Activated T-helper 2 cell treated with anti-CD3 and anti-CD28 coated beads, Interferon-gamma antibody, Interleukin-2, Interleukin-4, amounts not matched to agents 10 μg/mL and 5 μg/mL and 100 μg/mL, durations not matched to agents 14 hours and 24 hours and 36 hours (primary cell): ENCODE measurements at regions not wholly inside any gene's neighbourhood (a gene's known extent, or its start where the extent isn't known, plus 50 kb on each side); places are given as distances from the start of the nearest gene placed in this dataset.

ENCODE experiments used
- DNase-seq: peaks from one replicate; pipeline ENCODE4 v3.0.0; 2021; ENCODE audit warnings: low spot score
- H3K27ac Mint-ChIP-seq: one replicate; pipeline ENCODE4 v1.8.0; 2021; ENCODE audit warnings: mixed read lengths
- H3K27me3 Mint-ChIP-seq: one replicate; pipeline ENCODE4 v1.8.0; 2021; ENCODE audit warnings: low read depth, mixed read lengths
- H3K36me3 Mint-ChIP-seq: one replicate; pipeline ENCODE4 v1.8.0; 2021; ENCODE audit warnings: low read depth, mixed read lengths
- H3K4me1 Mint-ChIP-seq: one replicate; pipeline ENCODE4 v1.8.0; 2021; ENCODE audit warnings: low read depth, mixed read lengths
- H3K4me3 Mint-ChIP-seq: one replicate; pipeline ENCODE4 v1.8.0; 2021; ENCODE audit warnings: low read depth, mild to moderate bottlenecking, moderate library complexity, mixed read lengths
- H3K9me3 Mint-ChIP-seq: one replicate; pipeline ENCODE4 v1.8.0; 2021; ENCODE audit warnings: mixed read lengths
- intact Hi-C: fragments of 100-400 bp; cut with micrococcal nuclease; formaldehyde crosslinking; loops from one replicate; pipeline ENCODE4 v1.15.1; 2023

GRCh38 chr21:19807201-19807600 is 1191.0 kb upstream of the NCAM2 start:
- H3K27me3 Mint-ChIP-seq = no peaks in the 10 kb centered on the region
- H3K27ac Mint-ChIP-seq = no peak overlapping the region
- intact Hi-C loops = no loop called here
- H3K9me3 Mint-ChIP-seq = peaks cover 21% of the 10 kb centered on the region
- H3K4me3 Mint-ChIP-seq = no peak overlapping the region
- no peaks in the 10 kb centered on the region for H3K36me3 Mint-ChIP-seq
- no peaks in the 10 kb centered on the region for H3K4me1 Mint-ChIP-seq
- DNase-seq = no peak

- H3K36me3 Mint-ChIP-seq = no peaks in the 10 kb centered on the region
- H3K27me3 Mint-ChIP-seq = no peaks in the 10 kb centered on the region
- peaks cover 34% of the 10 kb centered on the region for H3K9me3 Mint-ChIP-seq
- intact Hi-C loops = no loop called here
- DNase-seq = no peak
- no peak overlapping the region for H3K4me3 Mint-ChIP-seq
- no peak overlapping the region for H3K27ac Mint-ChIP-seq
- no peaks in the 10 kb centered on the region for H3K4me1 Mint-ChIP-seq
Measured at GRCh38 chr21:19810779-19811178, 1187.4 kb upstream of the NCAM2 start.

GRCh38 chr21:19830446-19830845 is 1167.8 kb upstream of the NCAM2 start:
- no peak overlapping the region for H3K4me3 Mint-ChIP-seq
- no peak overlapping the region for H3K27ac Mint-ChIP-seq
- no peaks in the 10 kb centered on the region for H3K4me1 Mint-ChIP-seq
- intact Hi-C loops = no loop called here
- no peak for DNase-seq
- no peaks in the 10 kb centered on the region for H3K36me3 Mint-ChIP-seq
- H3K9me3 Mint-ChIP-seq = peaks cover 53% of the 10 kb centered on the region
- H3K27me3 Mint-ChIP-seq = no peaks in the 10 kb centered on the region

DNA sequence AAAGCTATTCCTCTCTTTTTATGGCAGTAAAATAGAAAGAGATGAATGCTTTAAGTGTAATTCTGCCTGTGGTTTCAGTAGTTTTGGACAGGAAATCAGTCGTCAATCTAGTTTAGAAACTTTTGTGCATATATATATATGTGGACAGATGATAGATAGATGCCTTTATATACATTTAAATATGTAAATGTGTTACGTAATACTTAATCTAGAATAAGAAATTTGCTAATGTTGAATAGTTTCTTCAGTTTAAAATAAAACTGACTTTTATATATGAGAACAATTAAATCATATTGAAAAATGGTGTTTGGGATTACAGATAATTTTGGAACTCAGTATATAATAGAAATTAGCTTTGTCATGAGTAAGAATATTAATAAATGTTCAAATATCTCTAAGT is 1165.7 kb upstream of the NCAM2 start:
- Mint-ChIP-seq H3K36me3 (no peaks in the 10 kb centered on the region), H3K27ac (no peak overlapping the region), H3K27me3 (no peaks in the 10 kb centered on the region), H3K4me1 (no peaks in the 10 kb centered on the region), H3K4me3 (no peak overlapping the region), H3K9me3 (peaks cover 45% of the 10 kb centered on the region)
- intact Hi-C loops = no loop called here
- DNase-seq = no peak

DNA sequence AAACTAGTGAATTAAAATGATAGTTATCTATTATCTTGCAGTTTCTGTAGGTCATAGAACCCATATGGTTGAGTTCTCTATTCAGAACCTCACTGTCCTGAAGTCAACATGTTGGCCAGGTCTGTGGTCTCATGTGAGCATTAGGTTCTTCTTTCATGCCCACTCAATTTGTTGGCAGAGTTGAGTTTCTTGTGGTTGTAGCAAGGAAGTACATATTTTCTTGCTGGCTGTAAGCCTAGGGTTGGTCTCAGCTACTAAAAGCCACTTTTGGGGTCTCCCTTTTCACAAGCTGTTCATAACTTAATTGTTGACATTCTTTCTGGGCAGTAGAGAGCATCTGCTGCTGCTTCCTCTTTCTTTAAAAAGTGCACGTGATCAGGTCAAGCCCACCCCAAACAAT is 1165.1 kb upstream of the NCAM2 start:
- no peak for DNase-seq
- Mint-ChIP-seq H3K4me3 (no peak overlapping the region), H3K9me3 (peaks cover 42% of the 10 kb centered on the region), H3K4me1 (no peaks in the 10 kb centered on the region), H3K27me3 (no peaks in the 10 kb centered on the region), H3K27ac (no peak overlapping the region), H3K36me3 (no peaks in the 10 kb centered on the region)
- intact Hi-C loops = no loop called here

DNA sequence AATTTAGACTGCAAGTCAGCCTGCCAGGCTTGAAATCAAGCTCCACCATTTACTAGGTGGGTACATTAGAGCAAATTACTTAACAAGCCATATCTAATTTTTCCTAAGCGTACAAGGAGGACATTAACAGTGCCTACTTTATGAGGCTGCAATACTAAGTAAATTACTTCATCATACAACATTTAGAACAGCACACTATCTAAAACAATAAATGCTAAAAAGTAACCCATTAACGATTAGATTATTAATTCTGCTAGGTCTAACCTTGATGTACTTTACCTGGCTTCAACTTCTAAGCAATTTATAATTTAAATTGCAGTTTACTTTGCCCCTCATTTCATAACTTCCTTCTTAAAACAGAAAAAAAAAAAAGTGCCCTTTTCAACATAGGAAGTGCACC is 1155.6 kb upstream of the NCAM2 start:
- no peak for DNase-seq
- no peak overlapping the region for H3K27ac Mint-ChIP-seq
- intact Hi-C loops = no loop called here
- H3K27me3 Mint-ChIP-seq = no peaks in the 10 kb centered on the region
- H3K4me3 Mint-ChIP-seq = no peak overlapping the region
- H3K9me3 Mint-ChIP-seq = peaks cover 25% of the 10 kb centered on the region
- no peaks in the 10 kb centered on the region for H3K36me3 Mint-ChIP-seq
- H3K4me1 Mint-ChIP-seq = no peaks in the 10 kb centered on the region

DNA sequence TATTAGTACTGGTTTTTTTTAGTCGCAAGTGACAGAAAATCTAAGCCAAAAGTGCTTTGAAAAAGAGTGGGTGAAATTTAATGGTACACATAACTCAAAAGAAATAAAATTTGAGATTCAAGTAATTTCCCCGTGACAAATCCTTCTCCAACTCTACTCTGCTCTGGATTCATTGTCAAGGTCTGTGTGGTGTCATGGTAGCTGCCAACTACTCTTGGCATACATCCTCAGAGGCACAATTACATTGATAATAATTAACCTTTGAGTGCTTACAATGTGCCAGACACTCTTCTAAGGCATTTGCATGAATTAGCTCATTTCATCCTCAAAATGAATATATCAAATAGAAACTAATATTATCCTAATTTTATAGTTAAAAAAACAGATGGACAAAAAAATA is 1153.9 kb upstream of the NCAM2 start:
- intact Hi-C loops = no loop called here
- Mint-ChIP-seq H3K4me1 (no peaks in the 10 kb centered on the region), H3K27me3 (no peaks in the 10 kb centered on the region), H3K4me3 (no peak overlapping the region), H3K36me3 (no peaks in the 10 kb centered on the region), H3K9me3 (peaks cover 15% of the 10 kb centered on the region), H3K27ac (no peak overlapping the region)
- DNase-seq = no peak

DNA sequence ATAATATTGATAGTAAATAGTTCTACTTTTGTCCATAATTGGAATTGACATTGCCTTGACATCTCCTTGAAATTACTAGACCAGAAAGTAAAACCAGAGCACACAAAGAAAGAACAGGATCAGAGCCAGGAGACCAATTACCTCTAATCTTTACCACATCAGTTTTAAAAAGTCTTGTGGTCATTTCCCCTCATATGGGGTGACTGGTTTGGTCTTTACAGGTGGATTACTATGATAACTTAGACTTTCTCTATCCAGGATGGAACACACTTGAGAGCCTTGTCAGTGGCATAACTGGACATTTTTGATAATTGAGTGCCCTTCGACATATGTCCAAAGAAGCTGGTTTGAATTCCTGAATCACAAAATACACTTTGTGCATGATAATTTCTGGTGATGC is 1148.1 kb upstream of the NCAM2 start:
- no peak overlapping the region for H3K4me3 Mint-ChIP-seq
- H3K36me3 Mint-ChIP-seq = no peaks in the 10 kb centered on the region
- no peak for DNase-seq
- H3K9me3 Mint-ChIP-seq = peaks cover 44% of the 10 kb centered on the region
- H3K27me3 Mint-ChIP-seq = no peaks in the 10 kb centered on the region
- no peaks in the 10 kb centered on the region for H3K4me1 Mint-ChIP-seq
- no peak overlapping the region for H3K27ac Mint-ChIP-seq
- intact Hi-C loops = no loop called here

DNA sequence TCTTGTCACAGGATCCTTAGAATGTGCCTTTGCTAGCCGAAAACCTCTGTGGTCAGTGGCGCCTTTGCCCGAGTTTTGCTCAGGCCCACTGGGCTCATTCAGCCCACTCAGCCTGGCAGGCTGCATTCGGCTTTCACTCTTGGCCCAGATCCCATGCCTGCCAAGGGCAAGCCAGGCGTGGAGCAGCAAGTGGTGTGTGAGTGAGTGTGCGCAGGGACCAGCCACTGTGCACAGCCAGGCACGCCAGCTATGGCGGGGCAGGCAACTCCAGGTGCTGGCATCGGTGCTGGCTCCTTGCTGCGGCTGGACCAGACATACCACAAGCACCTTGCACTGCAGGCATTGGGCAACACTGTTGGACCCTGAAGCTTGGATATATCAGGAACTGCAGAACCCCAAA is 1145.1 kb upstream of the NCAM2 start:
- Mint-ChIP-seq H3K9me3 (peaks cover 45% of the 10 kb centered on the region), H3K27ac (no peak overlapping the region), H3K4me3 (no peak overlapping the region), H3K27me3 (no peaks in the 10 kb centered on the region), H3K4me1 (no peaks in the 10 kb centered on the region), H3K36me3 (no peaks in the 10 kb centered on the region)
- intact Hi-C loops = no loop called here
- DNase-seq = no peak

DNA sequence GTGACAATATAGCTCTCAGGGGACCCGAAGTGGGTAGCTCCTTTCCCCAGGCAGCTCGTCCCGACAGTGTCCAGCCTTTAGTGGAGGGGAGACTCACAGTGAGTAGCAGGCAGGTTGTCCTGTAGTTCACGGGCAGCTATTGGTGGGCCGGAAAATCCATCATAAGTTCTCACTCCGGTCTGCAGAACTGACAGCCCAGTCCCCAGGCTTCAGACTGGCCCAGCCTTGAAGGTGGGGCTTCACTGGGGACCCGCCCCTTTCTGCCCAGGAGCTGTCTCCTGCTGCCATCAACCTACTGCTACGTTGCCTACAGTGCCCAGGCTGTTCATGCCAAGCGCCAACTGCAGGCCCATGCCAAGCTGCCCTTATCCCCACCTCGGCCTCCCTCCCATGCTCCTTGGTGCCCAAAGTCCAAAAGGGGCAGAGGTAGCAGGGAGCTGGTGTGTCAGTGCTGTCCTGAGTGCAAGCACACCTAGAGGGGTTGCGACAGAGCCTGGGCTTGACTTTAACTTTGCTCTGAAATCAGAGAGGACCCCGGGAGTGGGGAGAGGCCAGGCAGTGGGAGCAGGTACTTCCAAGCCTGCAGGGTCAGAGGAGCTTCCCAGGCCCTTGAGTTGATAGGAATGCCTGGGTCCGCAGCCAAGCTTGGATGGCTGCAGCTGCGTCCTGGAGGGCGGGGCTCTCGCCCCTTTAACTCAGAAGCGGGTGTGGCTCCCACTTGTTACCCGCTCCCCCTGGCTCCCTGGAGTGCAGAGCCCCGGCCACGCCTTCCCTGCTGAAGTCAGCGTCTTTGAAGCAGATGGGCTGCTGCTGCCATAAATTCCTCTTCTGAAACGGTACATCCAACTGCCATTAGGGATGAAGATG is 1144.3 kb upstream of the NCAM2 start:
- DNase-seq = no peak
- no peaks in the 10 kb centered on the region for H3K27me3 Mint-ChIP-seq
- H3K27ac Mint-ChIP-seq = no peak overlapping the region
- H3K4me1 Mint-ChIP-seq = no peaks in the 10 kb centered on the region
- no peak overlapping the region for H3K4me3 Mint-ChIP-seq
- H3K36me3 Mint-ChIP-seq = no peaks in the 10 kb centered on the region
- intact Hi-C loops = no loop called here
- H3K9me3 Mint-ChIP-seq = peaks cover 41% of the 10 kb centered on the region

DNA sequence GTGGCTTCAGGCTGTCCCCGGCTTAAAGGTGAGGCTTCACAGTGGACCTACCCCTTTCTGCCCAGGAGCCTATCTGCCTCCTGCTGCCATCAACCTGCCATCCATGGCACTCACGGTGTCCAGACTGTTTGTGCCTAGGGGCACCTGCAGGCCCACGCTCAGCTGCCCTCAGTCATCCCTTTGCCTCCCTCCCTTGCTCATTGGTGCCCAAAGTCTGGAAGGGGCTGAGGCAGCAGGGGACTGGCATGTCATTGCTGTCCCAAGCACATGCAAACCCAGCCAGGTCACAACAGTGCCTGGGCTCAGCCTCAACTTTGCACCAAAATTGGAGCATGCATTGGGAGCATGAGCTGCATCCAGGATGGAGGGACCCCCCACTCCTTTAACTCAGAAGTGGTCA is 1142.7 kb upstream of the NCAM2 start:
- H3K4me3 Mint-ChIP-seq = no peak overlapping the region
- intact Hi-C loops = no loop called here

GRCh38 chr21:19864476-19864875 is 1133.7 kb upstream of the NCAM2 start:
- DNase-seq = no peak
- Mint-ChIP-seq H3K36me3 (no peaks in the 10 kb centered on the region), H3K4me1 (no peaks in the 10 kb centered on the region), H3K27ac (no peak overlapping the region), H3K9me3 (peaks cover 29% of the 10 kb centered on the region), H3K4me3 (no peak overlapping the region), H3K27me3 (no peaks in the 10 kb centered on the region)
- intact Hi-C loops = no loop called here

More for the DNA sequence above, 1142.7 kb upstream of the NCAM2 start:
- H3K4me1 Mint-ChIP-seq = no peaks in the 10 kb centered on the region
- H3K36me3 Mint-ChIP-seq = no peaks in the 10 kb centered on the region
- peaks cover 42% of the 10 kb centered on the region for H3K9me3 Mint-ChIP-seq
- no peak for DNase-seq
- no peak overlapping the region for H3K27ac Mint-ChIP-seq
- no peaks in the 10 kb centered on the region for H3K27me3 Mint-ChIP-seq

- H3K27ac Mint-ChIP-seq = no peak overlapping the region
- DNase-seq = no peak
- no peaks in the 10 kb centered on the region for H3K4me1 Mint-ChIP-seq
- intact Hi-C loops = no loop called here
- no peaks in the 10 kb centered on the region for H3K36me3 Mint-ChIP-seq
- H3K9me3 Mint-ChIP-seq = peaks cover 26% of the 10 kb centered on the region
- H3K4me3 Mint-ChIP-seq = no peak overlapping the region
- H3K27me3 Mint-ChIP-seq = no peaks in the 10 kb centered on the region
Measured at GRCh38 chr21:19870682-19871081, 1127.5 kb upstream of the NCAM2 start.

DNA sequence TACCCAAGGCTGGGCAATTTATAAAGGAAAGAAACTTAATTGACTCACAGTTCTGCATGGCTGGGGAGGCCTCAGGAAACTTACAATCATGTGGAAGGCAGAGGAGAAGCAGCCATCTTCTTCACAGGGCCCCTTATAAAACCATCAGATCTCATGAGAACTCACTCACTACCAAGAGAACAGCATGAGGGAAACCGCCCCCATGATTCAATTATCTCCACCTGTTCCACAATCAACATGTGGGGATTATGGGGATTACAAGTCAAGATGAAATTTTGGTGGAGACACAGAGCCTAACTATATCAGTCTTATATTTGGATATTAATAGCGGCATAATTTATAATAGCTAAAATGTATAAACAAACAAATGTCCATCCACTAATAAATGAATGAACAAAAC is 1123.7 kb upstream of the NCAM2 start:
- intact Hi-C loops = no loop called here
- Mint-ChIP-seq H3K9me3 (peaks cover 39% of the 10 kb centered on the region), H3K36me3 (no peaks in the 10 kb centered on the region), H3K4me3 (no peak overlapping the region), H3K27ac (no peak overlapping the region), H3K27me3 (no peaks in the 10 kb centered on the region), H3K4me1 (no peaks in the 10 kb centered on the region)
- DNase-seq = no peak
